ENCODE measurements at regions not wholly inside any gene's neighbourhood (a gene's known extent, or its start where the extent isn't known, plus 50 kb on each side); places are given as distances from the start of the nearest gene placed in this dataset.

- DNase-seq (ENCODE audit: low read depth), result no peak
- TF ChIP-seq, protein P1, sequence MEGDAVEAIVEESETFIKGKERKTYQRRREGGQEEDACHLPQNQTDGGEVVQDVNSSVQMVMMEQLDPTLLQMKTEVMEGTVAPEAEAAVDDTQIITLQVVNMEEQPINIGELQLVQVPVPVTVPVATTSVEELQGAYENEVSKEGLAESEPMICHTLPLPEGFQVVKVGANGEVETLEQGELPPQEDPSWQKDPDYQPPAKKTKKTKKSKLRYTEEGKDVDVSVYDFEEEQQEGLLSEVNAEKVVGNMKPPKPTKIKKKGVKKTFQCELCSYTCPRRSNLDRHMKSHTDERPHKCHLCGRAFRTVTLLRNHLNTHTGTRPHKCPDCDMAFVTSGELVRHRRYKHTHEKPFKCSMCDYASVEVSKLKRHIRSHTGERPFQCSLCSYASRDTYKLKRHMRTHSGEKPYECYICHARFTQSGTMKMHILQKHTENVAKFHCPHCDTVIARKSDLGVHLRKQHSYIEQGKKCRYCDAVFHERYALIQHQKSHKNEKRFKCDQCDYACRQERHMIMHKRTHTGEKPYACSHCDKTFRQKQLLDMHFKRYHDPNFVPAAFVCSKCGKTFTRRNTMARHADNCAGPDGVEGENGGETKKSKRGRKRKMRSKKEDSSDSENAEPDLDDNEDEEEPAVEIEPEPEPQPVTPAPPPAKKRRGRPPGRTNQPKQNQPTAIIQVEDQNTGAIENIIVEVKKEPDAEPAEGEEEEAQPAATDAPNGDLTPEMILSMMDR (IDR thresholded peaks at IDR 0.05; ENCODE audit: low read depth, low read length, missing control alignments), result no peak
These were observed 953.2 kb downstream of the SLITRK6 start for GRCh38 chr13:84845907-84846619.

DNA sequence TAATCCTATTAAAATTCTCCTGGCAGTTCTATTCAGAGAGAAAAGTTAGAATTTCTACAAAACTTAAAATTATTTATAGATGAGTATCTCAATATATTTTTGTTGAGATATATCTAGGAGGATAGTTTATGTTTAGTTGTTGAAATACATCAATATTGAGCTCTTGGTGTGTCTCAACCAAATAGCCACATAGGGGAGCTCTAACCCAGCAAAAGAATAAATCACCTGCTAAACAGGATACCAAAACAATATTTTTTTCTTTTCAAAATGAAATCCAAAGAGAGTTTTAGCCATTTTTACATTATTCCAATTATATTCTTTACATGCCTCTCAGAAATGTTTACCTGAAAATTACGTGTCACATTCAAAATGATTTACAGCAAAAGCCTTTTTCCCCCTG is 954.7 kb downstream of the SLITRK6 start:
- DNase-seq (ENCODE audit: low read depth), result no peak

More at GRCh38 chr13:84845907-84846619, 953.2 kb downstream of the SLITRK6 start:
- H3K4me3 ChIP-seq (ENCODE audit: low read depth, low read length), result no peak overlapping the region

GRCh38 chr13:84843368-84843767 is 955.9 kb downstream of the SLITRK6 start:
- TF ChIP-seq, protein P1 (IDR thresholded peaks at IDR 0.05; ENCODE audit: low read depth, low read length, missing control alignments), result no peak
- no peak for DNase-seq (ENCODE audit: low read depth)
- no peak overlapping the region for H3K4me3 ChIP-seq (ENCODE audit: low read depth, low read length)

More for the DNA sequence above, 954.7 kb downstream of the SLITRK6 start:
- H3K4me3 ChIP-seq (ENCODE audit: low read depth, low read length), result no peak overlapping the region
- TF ChIP-seq, protein P1 (IDR thresholded peaks at IDR 0.05; ENCODE audit: low read depth, low read length, missing control alignments), result no peak

DNA sequence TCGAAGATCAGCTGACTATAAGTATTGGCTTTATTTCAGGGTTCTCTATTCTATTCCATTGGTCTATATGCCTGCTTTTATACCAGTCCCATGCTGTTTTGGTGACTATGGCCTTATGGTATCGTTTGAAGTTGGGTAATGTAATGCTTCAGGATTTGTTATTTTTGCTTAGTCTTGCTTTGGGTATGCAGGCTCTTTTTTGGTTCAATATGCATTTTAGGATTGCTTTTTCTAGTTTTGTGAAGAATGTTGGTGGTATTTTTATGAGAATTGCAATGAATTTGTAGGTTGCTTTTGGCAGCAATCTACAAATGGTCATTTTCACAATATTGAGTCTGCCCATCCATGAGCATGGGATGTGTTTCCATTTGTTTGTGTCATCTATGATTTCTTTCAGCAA is 951.9 kb upstream of the SLITRK1 start:
- no peak overlapping the region for H3K4me3 ChIP-seq (ENCODE audit: low read depth, low read length)
- TF ChIP-seq, protein P1 (IDR thresholded peaks at IDR 0.05; ENCODE audit: low read depth, low read length, missing control alignments), result no peak
- DNase-seq (ENCODE audit: low read depth), result no peak

- no peak for DNase-seq (ENCODE audit: low read depth)
- no peak overlapping the region for H3K4me3 ChIP-seq (ENCODE audit: low read depth, low read length)
- TF ChIP-seq, protein P1 (IDR thresholded peaks at IDR 0.05; ENCODE audit: low read depth, low read length, missing control alignments), result no peak
These were observed 949.7 kb upstream of the SLITRK1 start for GRCh38 chr13:84831666-84832657.

GRCh38 chr13:84823528-84823927 is 941.3 kb upstream of the SLITRK1 start:
- no peak overlapping the region for H3K4me3 ChIP-seq (ENCODE audit: low read depth, low read length)
- TF ChIP-seq, protein P1 (IDR thresholded peaks at IDR 0.05; ENCODE audit: low read depth, low read length, missing control alignments), result no peak
- DNase-seq (ENCODE audit: low read depth), result no peak

Data from GM12864 (cell line).